Mesendoderm (in vitro differentiated cells): ENCODE measurements at regions not wholly inside any gene's neighbourhood (a gene's known extent, or its start where the extent isn't known, plus 50 kb on each side); places are given as distances from the start of the nearest gene placed in this dataset.

Experiments
- DNase-seq: peaks from one replicate; pipeline ENCODE4 v3.0.0; 2013
- H2AK5ac ChIP-seq: 2 replicates; pipeline ENCODE4 v1.6.1; 2013; ENCODE audit warnings: low read length, inconsistent platforms
- H2BK120ac ChIP-seq: 2 replicates; pipeline ENCODE4 v1.6.1; 2013; ENCODE audit warnings: low read depth, mild to moderate bottlenecking, low read length, moderate library complexity, mixed read lengths
- H2BK15ac ChIP-seq: replicated peaks from 2 replicates; pipeline ENCODE4 v1.6.1; 2013; ENCODE audit warnings: low read depth, mild to moderate bottlenecking, moderate library complexity
- H2BK5ac ChIP-seq: 2 replicates; pipeline ENCODE4 v1.6.1; 2013; ENCODE audit warnings: low read length, inconsistent platforms
- H3K18ac ChIP-seq: 2 replicates; pipeline ENCODE4 v1.6.1; 2013; ENCODE audit warnings: mild to moderate bottlenecking, low read length, mixed read lengths
- H3K23ac ChIP-seq: one replicate; pipeline ENCODE4 v1.6.1; 2013; ENCODE audit warnings: low read length
- H3K27ac ChIP-seq: 2 replicates; pipeline ENCODE4 v1.5.1; 2013; ENCODE audit warnings: low read depth, mild to moderate bottlenecking, inconsistent platforms, low read length, moderate library complexity
- H3K27me3 ChIP-seq: 2 replicates; pipeline ENCODE4 v1.6.1; 2013; ENCODE audit warnings: low read length, control low read depth, mild to moderate bottlenecking, inconsistent platforms; ENCODE audit not compliant: insufficient read depth, poor library complexity
- H3K36me3 ChIP-seq: 2 replicates; pipeline ENCODE4 v1.6.1; 2013; ENCODE audit warnings: low read length, inconsistent platforms; ENCODE audit not compliant: control insufficient read depth, insufficient read depth
- H3K4ac ChIP-seq: one replicate; pipeline ENCODE4 v1.6.1; 2013; ENCODE audit warnings: low read depth, mild to moderate bottlenecking, low read length, moderate library complexity
- H3K4me1 ChIP-seq: 2 replicates; pipeline ENCODE4 v1.6.1; 2013; ENCODE audit warnings: low read depth, low read length, inconsistent platforms; ENCODE audit not compliant: control insufficient read depth
- H3K4me2 ChIP-seq: 2 replicates; pipeline ENCODE4 v1.6.1; 2013; ENCODE audit warnings: low read length
- H3K4me3 ChIP-seq: 2 replicates; pipeline ENCODE4 v1.5.1; 2013; ENCODE audit warnings: mild to moderate bottlenecking, low read length
- H3K56ac ChIP-seq: one replicate; pipeline ENCODE4 v1.6.1; 2013; ENCODE audit warnings: low read length
- H3K79me1 ChIP-seq: 2 replicates; pipeline ENCODE4 v1.6.1; 2013; ENCODE audit warnings: low read length, inconsistent platforms
- H3K79me2 ChIP-seq: 2 replicates; pipeline ENCODE4 v1.6.1; 2013; ENCODE audit warnings: mild to moderate bottlenecking, low read length; ENCODE audit not compliant: control insufficient read depth, insufficient read depth
- H3K9ac ChIP-seq: 2 replicates; pipeline ENCODE4 v1.6.1; 2013; ENCODE audit warnings: low read length, inconsistent platforms
- H4K5ac ChIP-seq: one replicate; pipeline ENCODE4 v1.6.1; 2013; ENCODE audit warnings: low read length
- H4K8ac ChIP-seq: one replicate; pipeline ENCODE4 v1.6.1; 2013; ENCODE audit warnings: low read depth, mild to moderate bottlenecking, control low read depth, low read length, moderate library complexity
- WGBS: extraction: QIAGEN DNeasy Blood & Tissue Kit; methylation state at CpG from one replicate; pipeline ENCODE4 v1.1.7; 2013; ENCODE audit warnings: low lambda C conversion rate, missing lambda C conversion rate; ENCODE audit not compliant: insufficient coverage; ENCODE audit errors: extremely low coverage; 5-methylcytosine and 5-hydroxymethylcytosine counted together

GRCh38 chr7:53292341-53292740 is 256.9 kb downstream of the POM121L12 start:
- H2BK15ac ChIP-seq, result no peak overlapping the region
- WGBS, result 100% methylated on average over 1 of the region's 4 CpGs
- no peak overlapping the region for H2AK5ac ChIP-seq
- no peak overlapping the region for H3K4ac ChIP-seq
- no peak overlapping the region for H3K4me3 ChIP-seq
- no peak overlapping the region for H3K18ac ChIP-seq
- no peak overlapping the region for H3K4me2 ChIP-seq
- DNase-seq, result no peak
- H3K79me2 ChIP-seq, result no peaks in the 10 kb centered on the region
- H3K56ac ChIP-seq, result no peak overlapping the region
- no peak overlapping the region for H2BK5ac ChIP-seq
- no peak overlapping the region for H3K9ac ChIP-seq
- H3K4me1 ChIP-seq, result no peaks in the 10 kb centered on the region
- no peak overlapping the region for H4K8ac ChIP-seq
- H4K5ac ChIP-seq, result no peak overlapping the region
- no peak overlapping the region for H2BK120ac ChIP-seq
- no peaks in the 10 kb centered on the region for H3K36me3 ChIP-seq
- H3K27me3 ChIP-seq, result no peaks in the 10 kb centered on the region
- H3K27ac ChIP-seq, result no peak overlapping the region
- no peaks in the 10 kb centered on the region for H3K79me1 ChIP-seq
- H3K23ac ChIP-seq, result no peak overlapping the region

- WGBS, result no CpG with 5 or more reads among the region's 4 CpGs
- H3K4ac ChIP-seq, result no peak overlapping the region
Observed at GRCh38 chr7:53302496-53303246, 267.2 kb downstream of the POM121L12 start.

GRCh38 chr7:53303781-53304180 is 268.3 kb downstream of the POM121L12 start:
- no peaks in the 10 kb centered on the region for H3K79me1 ChIP-seq
- no peak overlapping the region for H3K4me2 ChIP-seq
- no peak overlapping the region for H2BK15ac ChIP-seq
- no peaks in the 10 kb centered on the region for H3K79me2 ChIP-seq
- H2AK5ac ChIP-seq, result no peak overlapping the region
- H3K27ac ChIP-seq, result no peak overlapping the region
- WGBS, result no CpG with 5 or more reads among the region's 2 CpGs
- no peaks in the 10 kb centered on the region for H3K27me3 ChIP-seq
- H3K18ac ChIP-seq, result peak overlapping the region; percentile 51
- H4K5ac ChIP-seq, result no peak overlapping the region
- no peak overlapping the region for H2BK120ac ChIP-seq
- DNase-seq, result peak; percentile 72
- no peak overlapping the region for H3K9ac ChIP-seq
- H2BK5ac ChIP-seq, result no peak overlapping the region
- no peaks in the 10 kb centered on the region for H3K36me3 ChIP-seq
- no peak overlapping the region for H3K4me3 ChIP-seq
- no peak overlapping the region for H3K23ac ChIP-seq
- H4K8ac ChIP-seq, result no peak overlapping the region
- no peak overlapping the region for H3K56ac ChIP-seq
- no peaks in the 10 kb centered on the region for H3K4me1 ChIP-seq
- H3K4ac ChIP-seq, result no peak overlapping the region

More at GRCh38 chr7:53302496-53303246, 267.2 kb downstream of the POM121L12 start:
- no peak overlapping the region for H3K18ac ChIP-seq
- peak; percentile 44 for DNase-seq
- H3K4me3 ChIP-seq, result no peak overlapping the region
- no peak overlapping the region for H3K56ac ChIP-seq
- H3K23ac ChIP-seq, result no peak overlapping the region
- H4K8ac ChIP-seq, result no peak overlapping the region
- no peak overlapping the region for H2BK120ac ChIP-seq
- H3K27ac ChIP-seq, result no peak overlapping the region
- no peak overlapping the region for H3K9ac ChIP-seq
- no peaks in the 10 kb centered on the region for H3K36me3 ChIP-seq
- no peak overlapping the region for H2AK5ac ChIP-seq
- no peaks in the 10 kb centered on the region for H3K27me3 ChIP-seq
- H2BK5ac ChIP-seq, result no peak overlapping the region
- no peaks in the 10 kb centered on the region for H3K79me2 ChIP-seq
- no peaks in the 10 kb centered on the region for H3K79me1 ChIP-seq
- H4K5ac ChIP-seq, result no peak overlapping the region
- no peak overlapping the region for H3K4me2 ChIP-seq
- H3K4me1 ChIP-seq, result no peaks in the 10 kb centered on the region
- H2BK15ac ChIP-seq, result no peak overlapping the region

GRCh38 chr7:53306846-53307245 is 271.4 kb downstream of the POM121L12 start:
- Histone ChIP-seq H3K36me3 (no peaks in the 10 kb centered on the region), H3K4me2 (no peak overlapping the region), H2BK5ac (no peak overlapping the region), H3K4me3 (no peak overlapping the region), H2BK15ac (no peak overlapping the region), H2AK5ac (no peak overlapping the region), H3K27ac (no peak overlapping the region), H3K9ac (no peak overlapping the region), H3K27me3 (no peaks in the 10 kb centered on the region), H3K4ac (no peak overlapping the region), H4K5ac (no peak overlapping the region), H3K18ac (no peak overlapping the region), H3K79me1 (no peaks in the 10 kb centered on the region), H2BK120ac (no peak overlapping the region), H3K56ac (no peak overlapping the region), H3K23ac (no peak overlapping the region), H3K79me2 (no peaks in the 10 kb centered on the region), H3K4me1 (no peaks in the 10 kb centered on the region), H4K8ac (no peak overlapping the region)
- DNase-seq, result no peak
- WGBS, result no CpG with 5 or more reads among the region's 3 CpGs

- no peak for DNase-seq
- Histone ChIP-seq H3K4me1 (no peaks in the 10 kb centered on the region), H4K8ac (no peak overlapping the region), H3K4ac (no peak overlapping the region), H3K79me1 (no peaks in the 10 kb centered on the region), H2AK5ac (no peak overlapping the region), H2BK5ac (no peak overlapping the region), H3K27me3 (no peaks in the 10 kb centered on the region), H3K36me3 (no peaks in the 10 kb centered on the region), H3K27ac (peak overlapping the region; percentile 3), H3K56ac (no peak overlapping the region), H3K79me2 (no peaks in the 10 kb centered on the region), H3K23ac (no peak overlapping the region), H2BK15ac (no peak overlapping the region), H3K4me2 (no peak overlapping the region), H3K18ac (peak overlapping the region; percentile 95), H3K4me3 (no peak overlapping the region), H3K9ac (no peak overlapping the region), H4K5ac (no peak overlapping the region), H2BK120ac (no peak overlapping the region)
- no CpG with 5 or more reads among the region's 5 CpGs for WGBS
Observed at GRCh38 chr7:53311205-53311604, 275.8 kb downstream of the POM121L12 start.

GRCh38 chr7:53315981-53316380 is 280.5 kb downstream of the POM121L12 start:
- Histone ChIP-seq H2BK15ac (no peak overlapping the region), H3K23ac (no peak overlapping the region), H3K36me3 (no peaks in the 10 kb centered on the region), H3K4me2 (no peak overlapping the region), H2BK120ac (no peak overlapping the region), H4K8ac (no peak overlapping the region), H3K4me3 (no peak overlapping the region), H3K79me1 (no peaks in the 10 kb centered on the region), H3K79me2 (no peaks in the 10 kb centered on the region), H2BK5ac (no peak overlapping the region), H3K4me1 (no peaks in the 10 kb centered on the region), H3K56ac (peak overlapping the region; percentile 27), H3K9ac (no peak overlapping the region), H3K27ac (no peak overlapping the region), H3K4ac (no peak overlapping the region), H4K5ac (no peak overlapping the region), H3K18ac (no peak overlapping the region), H2AK5ac (no peak overlapping the region), H3K27me3 (no peaks in the 10 kb centered on the region)
- DNase-seq, result peak; percentile 74
- WGBS, result no CpG with 5 or more reads among the region's 6 CpGs
